HG03571 (cell line): ENCODE measurements at regions not wholly inside any gene's neighbourhood (a gene's known extent, or its start where the extent isn't known, plus 50 kb on each side); places are given as distances from the start of the nearest gene placed in this dataset.
"Not testable (repeated sequence)": the region's sequence is repeated elsewhere in the genome, so short reads cannot be mapped to it uniquely, and the experiment has no call there.

Experiments used
- ATAC-seq: cut with Tn5 transposase; IDR thresholded peaks from one replicate; pipeline ENCODE4 v1.9.1; 2021; ENCODE audit not compliant: unreplicated experiment

GRCh38 chr12:47412601-47413236, 293.1 kb downstream of the RPAP3 start:
- no peak for ATAC-seq

DNA sequence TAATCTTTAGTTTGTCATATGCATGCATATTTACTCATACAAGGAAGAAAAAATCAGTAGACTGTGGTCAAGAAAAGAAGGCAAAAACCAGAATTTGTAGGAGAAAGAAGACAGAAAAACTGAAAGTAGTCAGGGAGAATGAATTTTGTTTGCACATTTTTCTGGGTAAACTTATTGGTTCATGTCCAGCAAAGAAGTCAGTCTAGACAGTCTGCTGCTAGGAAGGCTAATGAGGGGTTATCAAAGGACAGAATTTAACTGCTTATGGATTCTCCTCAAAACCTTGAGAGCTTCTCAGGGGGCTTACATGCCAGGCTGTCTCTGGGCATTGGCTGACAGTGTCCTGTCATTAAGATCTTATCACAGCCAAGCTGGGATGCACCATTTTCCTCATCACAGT, 293.9 kb downstream of the RPAP3 start:
- ATAC-seq: no peak

DNA sequence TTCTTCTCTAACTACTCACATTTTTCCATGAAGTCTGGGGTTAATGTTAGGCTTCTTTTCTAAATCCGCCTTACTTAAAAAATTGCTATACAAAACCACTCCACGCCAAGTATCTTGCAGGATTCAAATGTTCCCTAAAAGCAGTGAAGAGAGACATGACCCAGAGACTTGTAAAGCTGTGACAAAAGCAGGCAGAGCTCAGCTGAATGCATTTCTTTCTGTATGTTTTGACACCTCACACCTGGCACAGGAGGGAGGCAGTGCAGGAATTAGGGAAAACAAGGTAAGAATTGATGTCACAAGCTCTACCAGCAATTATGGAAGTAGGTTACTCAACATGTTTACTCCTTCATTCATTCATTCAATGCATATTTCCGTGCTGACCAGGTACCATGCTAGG, 295.0 kb downstream of the RPAP3 start:
- ATAC-seq: no peak

- ATAC-seq: no peak
Observed at GRCh38 chr12:47410383-47410782, 295.4 kb downstream of the RPAP3 start.

- no peak for ATAC-seq
Observed at GRCh38 chr12:47409310-47409987, 296.4 kb downstream of the RPAP3 start.

DNA sequence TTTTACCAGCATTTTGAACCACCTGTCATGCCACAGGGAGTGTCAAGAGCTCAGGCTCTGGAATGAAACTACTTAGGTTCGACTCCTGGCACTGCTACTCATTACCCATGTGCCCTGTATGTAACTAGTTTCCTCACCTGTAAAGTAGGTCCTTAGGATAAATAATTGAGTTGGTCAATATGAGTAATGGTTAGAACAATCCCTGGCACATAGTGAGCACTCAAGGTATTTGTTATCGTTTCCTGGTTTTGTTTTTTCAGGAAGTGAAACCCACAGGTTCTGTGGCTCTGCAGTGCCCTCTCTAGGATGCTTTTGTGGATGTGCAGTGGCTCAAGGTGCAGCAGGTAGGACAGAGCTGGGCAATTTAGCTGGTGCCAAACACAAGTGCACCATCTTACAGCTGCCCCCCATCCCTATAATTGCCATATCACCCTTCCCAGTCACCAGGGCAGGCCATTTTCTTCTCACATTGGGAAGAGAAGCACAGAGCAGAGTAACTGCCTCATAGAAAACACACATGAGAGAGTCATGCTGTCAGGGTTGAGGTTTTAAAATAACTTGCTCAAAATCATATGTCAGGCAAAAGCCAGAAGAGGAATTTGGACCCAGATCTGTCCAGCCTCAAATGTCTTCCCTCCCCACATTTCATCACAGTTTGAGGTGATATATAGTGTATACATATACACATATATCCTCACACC, 297.5 kb downstream of the RPAP3 start:
- peak; percentile 95 for ATAC-seq

DNA sequence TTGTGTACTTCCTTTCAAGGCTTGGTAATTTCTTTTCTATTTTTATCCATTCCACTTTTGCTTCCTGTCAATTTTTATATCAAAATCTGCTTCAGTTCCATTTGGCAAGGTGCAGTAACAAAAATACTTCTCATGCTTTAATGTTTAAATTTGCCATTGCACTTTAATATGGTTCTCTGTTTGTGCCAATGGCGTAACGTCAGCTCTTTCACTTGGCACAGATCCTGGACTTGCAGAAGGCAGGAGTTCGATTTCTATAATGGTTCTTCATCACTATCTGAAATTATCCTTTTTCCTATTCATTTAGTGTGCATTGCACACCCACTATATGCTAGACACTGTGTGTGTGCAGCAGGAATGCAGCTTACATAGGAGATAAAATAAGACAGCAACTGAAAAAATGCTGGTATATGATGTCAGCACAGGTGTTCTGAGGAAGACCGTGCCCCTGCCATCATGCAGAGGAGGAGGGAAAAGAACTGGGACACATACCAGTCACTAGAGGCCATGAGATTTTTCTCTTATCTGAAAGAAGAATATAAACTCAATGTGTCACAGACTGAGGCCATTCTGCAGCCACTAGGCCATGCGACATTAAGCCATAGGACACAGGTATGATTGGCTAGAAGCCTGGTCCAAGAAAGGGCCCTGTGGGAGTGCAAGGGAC, 298.2 kb downstream of the RPAP3 start:
- ATAC-seq: no peak

GRCh38 chr12:47403681-47404080, 302.1 kb downstream of the RPAP3 start:
- no peak for ATAC-seq

DNA sequence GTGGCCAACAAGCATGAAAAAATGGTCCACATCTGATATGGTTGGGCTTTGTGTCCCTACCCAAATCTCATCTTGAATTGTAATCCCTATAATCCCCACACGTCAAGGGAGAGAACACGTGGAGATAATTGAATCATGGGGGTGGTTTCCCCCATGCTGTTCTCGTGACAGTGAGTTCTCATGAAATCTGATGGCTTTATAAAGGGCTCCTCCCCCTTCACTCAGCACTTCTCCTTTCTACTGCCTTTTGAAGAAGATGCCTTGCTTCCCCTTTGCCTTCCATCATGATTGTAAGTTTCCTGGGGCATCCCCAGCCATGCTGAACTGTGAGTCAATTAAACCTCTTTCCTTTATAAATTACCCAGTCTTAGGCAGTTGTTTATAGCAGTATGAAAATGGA, 304.6 kb downstream of the RPAP3 start:
- not testable (repeated sequence) for ATAC-seq

DNA sequence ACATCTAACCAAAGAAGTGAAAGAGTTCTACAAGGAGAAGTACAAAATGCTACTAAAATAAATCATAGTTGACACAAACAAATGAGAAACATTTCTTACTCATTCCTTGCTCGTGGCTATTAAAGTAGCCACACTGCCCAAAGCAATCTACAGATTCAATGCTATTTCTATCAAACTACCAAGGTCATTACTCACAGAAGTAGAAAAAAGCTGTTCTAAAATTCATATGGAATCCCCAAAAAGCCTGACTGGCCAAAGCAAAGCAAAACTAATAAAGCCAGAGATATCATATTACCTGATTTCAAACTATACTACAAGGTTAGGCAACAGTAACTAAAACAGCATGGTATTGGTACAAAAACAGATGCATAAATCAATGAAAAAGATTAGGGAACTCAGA, 305.6 kb downstream of the RPAP3 start:
- no peak for ATAC-seq

GRCh38 chr12:47397664-47398281, 308.1 kb downstream of the RPAP3 start:
- ATAC-seq: no peak

DNA sequence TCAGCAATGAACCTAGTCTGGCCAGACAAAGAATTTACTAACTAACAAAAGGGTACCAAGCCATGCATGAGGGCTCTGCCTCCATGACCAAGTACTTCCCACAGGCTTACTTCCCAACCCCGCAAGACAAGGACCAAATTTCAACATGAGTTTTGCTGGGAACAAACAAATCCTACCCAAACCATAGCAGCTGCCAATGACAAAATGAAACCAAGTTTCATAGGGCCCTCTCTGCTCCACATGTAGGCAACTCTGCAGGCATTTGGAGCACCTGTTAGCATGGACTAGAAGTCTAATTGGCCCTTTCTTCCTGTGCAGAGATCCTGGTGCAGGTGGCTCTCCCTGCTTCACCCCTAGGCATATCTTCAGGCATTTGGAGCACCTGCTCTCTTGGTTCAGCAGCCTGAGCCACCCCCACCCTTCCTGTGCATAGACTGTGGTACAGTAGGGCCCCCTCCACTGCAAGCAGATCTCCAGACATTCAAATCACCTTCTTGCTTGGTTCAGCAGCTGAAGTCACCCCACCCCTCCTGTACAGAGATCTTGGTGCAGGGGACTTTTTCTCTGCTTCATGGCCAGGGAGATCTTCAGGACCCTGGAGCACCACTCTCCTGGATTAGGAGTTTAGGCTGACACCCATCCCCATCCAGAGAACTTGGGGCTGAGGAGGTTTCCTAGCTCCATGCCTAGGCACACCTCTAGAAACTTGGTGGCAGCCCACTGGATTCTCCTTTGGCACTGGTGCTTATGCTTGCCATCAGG, 308.7 kb downstream of the RPAP3 start:
- ATAC-seq: no peak

DNA sequence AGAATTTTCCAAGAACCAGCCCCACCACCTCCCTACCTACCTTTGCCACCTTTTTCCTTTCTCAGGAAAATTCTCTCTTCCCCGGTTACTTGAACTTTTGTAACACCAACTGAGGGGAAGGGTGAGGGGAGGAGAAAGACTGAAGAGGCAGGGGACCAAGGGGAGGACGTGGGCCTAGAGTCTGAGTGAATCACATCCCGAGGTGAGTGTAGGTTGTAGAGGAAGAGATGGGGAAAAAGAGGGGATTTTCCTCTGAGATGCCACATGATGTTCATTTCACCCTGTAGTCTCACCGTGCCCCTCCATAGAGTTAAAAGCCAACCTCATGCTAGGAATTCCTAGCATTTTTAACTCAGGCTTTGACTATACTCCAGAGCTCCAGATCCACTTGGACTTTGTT, 311.8 kb downstream of the RPAP3 start:
- no peak for ATAC-seq

GRCh38 chr12:47393403-47393790, 312.4 kb downstream of the RPAP3 start:
- no peak for ATAC-seq

DNA sequence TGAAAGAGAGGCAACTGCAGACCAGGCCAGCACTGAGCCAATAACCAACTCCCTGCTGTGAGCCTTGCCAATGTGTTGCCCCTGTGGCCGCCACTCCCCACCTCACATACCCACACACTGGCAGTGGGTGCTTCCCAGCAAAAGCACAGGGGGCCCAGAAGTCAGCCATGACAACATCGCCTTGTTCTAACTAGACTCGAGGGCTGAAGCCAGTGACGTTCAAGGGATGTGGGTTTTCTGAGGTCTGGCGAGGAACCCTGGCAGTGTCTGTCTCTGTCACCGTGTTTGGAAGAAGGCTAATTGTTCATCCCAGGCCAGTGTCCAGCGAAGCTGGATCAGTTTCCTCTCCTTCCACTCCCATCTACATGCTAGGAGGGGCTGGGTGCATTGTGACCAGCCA, 311.8 kb upstream of the AMIGO2 start:
- no peak for ATAC-seq

DNA sequence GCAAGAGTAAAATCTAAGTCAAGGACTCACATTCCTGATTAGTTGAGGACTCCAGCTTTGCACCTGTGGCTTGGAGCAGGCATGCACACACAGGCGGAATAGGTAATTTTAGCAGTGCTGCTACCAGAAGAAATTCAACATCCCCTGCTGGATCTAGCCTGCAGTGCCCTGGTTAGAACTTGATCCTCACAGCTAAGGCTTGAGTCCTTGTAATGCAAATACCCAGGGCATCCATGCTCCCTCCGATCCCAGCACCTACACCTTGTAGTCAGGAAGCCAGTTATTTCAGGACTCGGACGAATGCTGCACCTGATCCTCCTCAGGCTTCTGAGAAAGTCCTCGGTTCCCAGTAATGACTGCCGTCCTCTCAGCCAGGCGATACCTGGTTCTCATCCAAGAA, 309.0 kb upstream of the AMIGO2 start:
- ATAC-seq: no peak

- ATAC-seq: no peak
Observed at GRCh38 chr12:47387994-47388393, 308.2 kb upstream of the AMIGO2 start.

DNA sequence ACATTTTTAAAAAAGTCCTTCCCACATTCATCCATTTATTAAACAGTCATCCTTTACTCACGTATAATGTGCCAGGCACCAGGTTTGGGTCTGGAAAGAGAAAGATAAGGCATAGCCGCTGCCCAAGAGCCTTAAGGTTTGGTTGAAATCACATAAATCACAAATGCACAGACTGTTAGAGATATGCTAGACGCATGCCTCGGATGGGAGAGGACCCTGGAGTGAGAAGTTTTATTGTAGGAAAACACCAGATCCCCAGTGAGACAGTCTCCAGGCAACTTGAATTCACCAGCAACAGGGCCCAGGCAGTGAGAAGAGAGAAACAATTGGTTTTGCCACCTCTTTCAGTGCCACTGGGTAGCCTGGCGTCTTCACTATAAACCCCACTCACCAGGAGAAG, 305.9 kb upstream of the AMIGO2 start:
- no peak for ATAC-seq

GRCh38 chr12:47383942-47384341, 304.2 kb upstream of the AMIGO2 start:
- no peak for ATAC-seq

- ATAC-seq: no peak
Observed at GRCh38 chr12:47382305-47382704, 302.5 kb upstream of the AMIGO2 start.

- ATAC-seq: no peak
Observed at GRCh38 chr12:47378907-47379306, 299.1 kb upstream of the AMIGO2 start.
